ENCODE measurements at regions not wholly inside any gene's neighbourhood (a gene's known extent, or its start where the extent isn't known, plus 50 kb on each side); places are given as distances from the start of the nearest gene placed in this dataset.

- TF ChIP-seq CTCF (IDR thresholded peaks at IDR 0.05): no peak
- TF ChIP-seq POLR2A (IDR thresholded peaks at IDR 0.05): no peak
Measured at GRCh38 chr15:95653361-95653805, 677.1 kb upstream of the NR2F2 start.
